Glutamatergic neuron (in vitro differentiated cells): ENCODE measurements at regions not wholly inside any gene's neighbourhood (a gene's known extent, or its start where the extent isn't known, plus 50 kb on each side); places are given as distances from the start of the nearest gene placed in this dataset.

Experiments
- DNase-seq: peaks from one replicate; pipeline ENCODE4 v3.0.0; 2022
- H3K27ac Mint-ChIP-seq: one replicate; pipeline ENCODE4 v1.8.0; 2020; ENCODE audit warnings: mild to moderate bottlenecking, mixed read lengths, inconsistent platforms; ENCODE audit not compliant: unreplicated experiment
- H3K27me3 Mint-ChIP-seq: one replicate; pipeline ENCODE4 v1.8.0; 2020; ENCODE audit warnings: mild to moderate bottlenecking, moderate library complexity, mixed read lengths, inconsistent platforms; ENCODE audit not compliant: unreplicated experiment
- H3K36me3 Mint-ChIP-seq: one replicate; pipeline ENCODE4 v1.8.0; 2020; ENCODE audit warnings: mild to moderate bottlenecking, mixed read lengths, inconsistent platforms; ENCODE audit not compliant: unreplicated experiment
- H3K4me1 Mint-ChIP-seq: one replicate; pipeline ENCODE4 v1.8.0; 2020; ENCODE audit warnings: mild to moderate bottlenecking, low read depth, mixed read lengths, inconsistent platforms; ENCODE audit not compliant: unreplicated experiment
- H3K4me3 Mint-ChIP-seq: one replicate; pipeline ENCODE4 v1.8.0; 2020; ENCODE audit warnings: mild to moderate bottlenecking, mixed read lengths, inconsistent platforms; ENCODE audit not compliant: unreplicated experiment
- H3K9me3 Mint-ChIP-seq: one replicate; pipeline ENCODE4 v1.8.0; 2020; ENCODE audit warnings: mild to moderate bottlenecking, moderate library complexity, mixed read lengths, inconsistent platforms; ENCODE audit not compliant: unreplicated experiment
- TF ChIP-seq, protein P1 (sequence below): fragments of 200-600 bp; sonication (generic); IDR thresholded peaks from one replicate; pipeline ENCODE4 v1.5.0; 2021; ENCODE audit not compliant: partially characterized antibody, unreplicated experiment

DNA sequence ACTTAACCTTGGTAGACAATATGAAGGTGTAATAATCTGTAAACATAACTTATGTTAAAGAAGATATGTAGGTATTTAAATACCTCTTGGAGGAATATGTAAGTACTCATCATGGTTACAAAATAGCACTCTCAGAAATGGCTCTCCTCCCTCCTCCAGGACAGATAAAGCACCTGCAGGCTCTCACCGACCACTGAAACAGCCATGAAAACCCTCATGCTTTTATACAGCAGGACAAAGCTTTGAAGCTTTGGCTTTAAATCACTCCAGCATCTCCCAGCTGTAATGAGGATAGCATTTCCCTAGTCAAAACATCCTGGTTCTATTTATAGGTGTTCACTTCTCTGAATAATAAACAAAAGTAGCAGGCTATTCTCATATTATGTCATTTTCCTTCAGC lies 69.1 kb upstream of the PMFBP1 start:
- Mint-ChIP-seq H3K4me1 (no peaks in the 10 kb centered on the region), H3K27ac (no peak overlapping the region), H3K27me3 (peaks cover 3% of the 10 kb centered on the region), H3K4me3 (no peak overlapping the region), H3K9me3 (no peaks in the 10 kb centered on the region), H3K36me3 (no peaks in the 10 kb centered on the region)
- TF ChIP-seq, protein P1, sequence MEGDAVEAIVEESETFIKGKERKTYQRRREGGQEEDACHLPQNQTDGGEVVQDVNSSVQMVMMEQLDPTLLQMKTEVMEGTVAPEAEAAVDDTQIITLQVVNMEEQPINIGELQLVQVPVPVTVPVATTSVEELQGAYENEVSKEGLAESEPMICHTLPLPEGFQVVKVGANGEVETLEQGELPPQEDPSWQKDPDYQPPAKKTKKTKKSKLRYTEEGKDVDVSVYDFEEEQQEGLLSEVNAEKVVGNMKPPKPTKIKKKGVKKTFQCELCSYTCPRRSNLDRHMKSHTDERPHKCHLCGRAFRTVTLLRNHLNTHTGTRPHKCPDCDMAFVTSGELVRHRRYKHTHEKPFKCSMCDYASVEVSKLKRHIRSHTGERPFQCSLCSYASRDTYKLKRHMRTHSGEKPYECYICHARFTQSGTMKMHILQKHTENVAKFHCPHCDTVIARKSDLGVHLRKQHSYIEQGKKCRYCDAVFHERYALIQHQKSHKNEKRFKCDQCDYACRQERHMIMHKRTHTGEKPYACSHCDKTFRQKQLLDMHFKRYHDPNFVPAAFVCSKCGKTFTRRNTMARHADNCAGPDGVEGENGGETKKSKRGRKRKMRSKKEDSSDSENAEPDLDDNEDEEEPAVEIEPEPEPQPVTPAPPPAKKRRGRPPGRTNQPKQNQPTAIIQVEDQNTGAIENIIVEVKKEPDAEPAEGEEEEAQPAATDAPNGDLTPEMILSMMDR: no peak
- DNase-seq: no peak

DNA sequence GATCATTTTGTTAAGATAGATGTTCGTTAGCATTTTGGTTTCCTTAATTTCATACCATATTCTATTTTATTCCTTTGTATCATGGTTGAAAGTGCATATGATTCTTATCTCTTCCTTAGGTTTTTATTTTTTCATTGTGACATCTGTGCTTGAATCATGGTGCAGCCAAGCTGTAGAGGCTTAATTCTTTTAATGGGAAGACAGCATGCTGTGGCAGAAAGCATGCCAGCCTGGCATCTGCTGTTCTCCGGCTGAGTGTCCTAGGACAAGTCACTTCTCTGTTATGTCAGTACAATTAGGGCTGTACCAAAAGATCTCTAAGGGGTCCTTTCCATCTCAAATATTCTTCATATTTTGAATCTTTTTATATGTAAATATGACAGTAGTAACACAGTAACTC lies 68.5 kb upstream of the PMFBP1 start:
- TF ChIP-seq, protein P1: no peak
- Mint-ChIP-seq H3K27me3 (peaks cover under 1% of the 10 kb centered on the region), H3K36me3 (no peaks in the 10 kb centered on the region), H3K9me3 (no peaks in the 10 kb centered on the region), H3K4me3 (no peak overlapping the region), H3K27ac (no peak overlapping the region), H3K4me1 (no peaks in the 10 kb centered on the region)
- DNase-seq: no peak

DNA sequence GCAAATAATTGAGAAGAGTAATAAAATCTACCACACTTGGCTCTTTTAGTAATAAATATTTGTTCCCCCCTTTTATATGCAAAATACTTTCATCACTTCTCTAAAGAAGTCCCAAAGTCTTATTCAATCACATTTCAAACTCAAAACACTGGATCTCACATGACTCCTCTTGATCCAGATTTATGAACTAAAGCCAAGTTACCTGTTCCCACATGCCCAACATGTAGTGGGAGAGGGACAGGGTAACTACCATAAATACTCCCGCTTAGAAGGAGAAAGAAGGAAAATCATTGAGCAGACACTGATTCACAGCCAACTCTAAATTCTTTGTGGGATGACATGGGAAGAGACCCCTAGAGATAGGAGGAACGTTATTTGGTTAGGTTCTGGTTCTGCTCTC lies 64.9 kb upstream of the PMFBP1 start:
- TF ChIP-seq, protein P1: no peak
- H3K9me3 Mint-ChIP-seq: no peaks in the 10 kb centered on the region
- no peaks in the 10 kb centered on the region for H3K36me3 Mint-ChIP-seq
- H3K4me3 Mint-ChIP-seq: no peak overlapping the region
- no peak for DNase-seq
- no peaks in the 10 kb centered on the region for H3K27me3 Mint-ChIP-seq
- no peak overlapping the region for H3K27ac Mint-ChIP-seq
- H3K4me1 Mint-ChIP-seq: no peaks in the 10 kb centered on the region

DNA sequence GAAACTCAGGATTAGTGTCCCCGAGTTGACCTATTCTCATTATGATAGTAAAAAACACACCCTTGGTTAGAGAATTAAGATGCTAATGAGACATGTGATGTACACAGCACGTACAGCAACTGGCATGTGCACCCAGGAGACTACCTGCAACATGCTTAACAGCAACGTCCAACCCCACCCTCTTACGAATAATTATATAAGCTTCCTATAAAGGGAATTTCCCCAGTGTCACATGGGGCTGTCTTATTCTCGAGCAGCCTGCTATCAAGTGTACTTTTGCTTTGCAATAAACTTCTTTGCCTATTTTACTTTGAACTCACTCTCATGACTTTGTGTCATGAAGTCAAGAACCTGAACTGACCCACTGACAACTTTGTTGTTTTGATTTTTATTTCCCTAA lies 62.4 kb upstream of the PMFBP1 start:
- H3K4me3 Mint-ChIP-seq: no peak overlapping the region
- H3K9me3 Mint-ChIP-seq: no peaks in the 10 kb centered on the region
- DNase-seq: no peak
- peaks cover 4% of the 10 kb centered on the region for H3K36me3 Mint-ChIP-seq
- no peaks in the 10 kb centered on the region for H3K27me3 Mint-ChIP-seq
- H3K4me1 Mint-ChIP-seq: no peaks in the 10 kb centered on the region
- no peak overlapping the region for H3K27ac Mint-ChIP-seq
- TF ChIP-seq, protein P1: no peak

DNA sequence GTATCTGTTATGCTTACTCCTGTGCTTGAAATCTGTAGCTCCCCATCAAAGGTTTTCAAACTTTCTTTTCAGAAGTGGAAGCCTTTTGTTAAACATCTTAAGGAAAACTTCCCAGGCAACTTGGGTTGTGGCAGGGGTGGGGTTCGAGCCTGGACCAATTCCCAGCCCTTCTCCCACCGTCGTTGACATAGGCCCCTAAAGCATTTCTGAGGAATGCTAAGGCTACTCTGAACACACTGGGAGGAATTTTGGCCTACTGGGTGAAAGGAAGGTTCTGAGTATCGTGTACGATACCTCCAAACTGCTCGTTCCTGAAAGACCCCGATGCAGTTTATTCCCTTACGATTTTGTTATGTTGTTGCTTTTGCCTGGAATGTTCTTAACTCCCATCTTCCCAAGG lies 56.1 kb upstream of the PMFBP1 start:
- H3K27ac Mint-ChIP-seq: no peak overlapping the region
- TF ChIP-seq, protein P1: no peak
- no peaks in the 10 kb centered on the region for H3K27me3 Mint-ChIP-seq
- no peak overlapping the region for H3K4me3 Mint-ChIP-seq
- no peaks in the 10 kb centered on the region for H3K9me3 Mint-ChIP-seq
- peaks cover 2% of the 10 kb centered on the region for H3K4me1 Mint-ChIP-seq
- DNase-seq: no peak
- H3K36me3 Mint-ChIP-seq: peaks cover 4% of the 10 kb centered on the region
